Keratinocyte (primary cell): ENCODE measurements at regions not wholly inside any gene's neighbourhood (a gene's known extent, or its start where the extent isn't known, plus 50 kb on each side); places are given as distances from the start of the nearest gene placed in this dataset.
"Not testable (repeated sequence)": the region's sequence is repeated elsewhere in the genome, so short reads cannot be mapped to it uniquely, and the experiment has no call there.

ENCODE experiments used
- DNase-seq: peaks from one replicate; pipeline ENCODE4 v3.0.0-alpha.2; 2011; ENCODE audit warnings: low read depth, missing footprints, low spot score
- FAIRE-seq: peaks from 2 replicates; lab custom pipeline; 2011; peaks lifted over from hg19 to GRCh38; lab: Jason Lieb, UNC
- H2AFZ ChIP-seq: 2 replicates; pipeline ENCODE4 v1.6.0; 2012; ENCODE audit warnings: low read length, control low read depth, inconsistent platforms; ENCODE audit not compliant: control insufficient read depth
- H3K27ac ChIP-seq: 2 replicates; pipeline ENCODE4 v1.5.1; 2011; ENCODE audit warnings: low read length; ENCODE audit not compliant: control insufficient read depth, insufficient read depth
- H3K27me3 ChIP-seq: 3 replicates; pipeline ENCODE4 v1.6.0; 2011; ENCODE audit warnings: low read length; ENCODE audit not compliant: control insufficient read depth, insufficient read depth; ENCODE audit errors: extremely low read depth
- H3K36me3 ChIP-seq, 2 experiments: 2 replicates in 1 of 2; 3 replicates in 1 of 2; pipeline ENCODE4 v1.5.1; 2011; ENCODE audit warnings: low read length in 2 of 2, mild to moderate bottlenecking in 1 of 2; ENCODE audit not compliant: control insufficient read depth in 2 of 2, insufficient read depth in 2 of 2; ENCODE audit errors: extremely low read depth in 1 of 2
- H3K4me1 ChIP-seq: 3 replicates; pipeline ENCODE4 v1.5.1; 2011; ENCODE audit warnings: low read length; ENCODE audit not compliant: control insufficient read depth, insufficient read depth; ENCODE audit errors: extremely low read depth
- H3K4me2 ChIP-seq: 3 replicates; pipeline ENCODE4 v1.6.0; 2011; ENCODE audit warnings: low read depth, low read length; ENCODE audit not compliant: control insufficient read depth, insufficient read depth; ENCODE audit errors: extremely low read depth
- H3K4me3 ChIP-seq, 3 experiments: fragments of 200-600 bp in 1 of 3; sonication (generic) in 1 of 3; 2 replicates in 2 of 3; 3 replicates in 1 of 3; pipeline ENCODE4 v1.5.1; 2011 to 2016; ENCODE audit warnings: low read length in 3 of 3, mild to moderate bottlenecking in 3 of 3, control low read depth in 2 of 3, inconsistent platforms in 1 of 3, low read depth in 1 of 3, mixed read lengths in 1 of 3, mixed run types in 1 of 3, moderate library complexity in 1 of 3; ENCODE audit not compliant: control insufficient read depth in 2 of 3, insufficient read depth in 2 of 3; ENCODE audit errors: extremely low read depth in 1 of 3
- H3K79me2 ChIP-seq: 2 replicates; pipeline ENCODE4 v1.6.0; 2012; ENCODE audit warnings: low read length; ENCODE audit not compliant: control insufficient read depth, insufficient read depth
- H3K9ac ChIP-seq: 3 replicates; pipeline ENCODE4 v1.6.0; 2011; ENCODE audit warnings: low read length; ENCODE audit not compliant: control insufficient read depth, insufficient read depth; ENCODE audit errors: extremely low read depth
- H3K9me1 ChIP-seq: 3 replicates; pipeline ENCODE4 v1.6.0; 2011; ENCODE audit warnings: low read length; ENCODE audit not compliant: control insufficient read depth, insufficient read depth; ENCODE audit errors: extremely low read depth
- H3K9me3 ChIP-seq: 2 replicates; pipeline ENCODE4 v1.5.1; 2012; ENCODE audit warnings: low read depth, low read length; ENCODE audit not compliant: control insufficient read depth
- H4K20me1 ChIP-seq: 3 replicates; pipeline ENCODE4 v1.6.0; 2011; ENCODE audit warnings: low read length; ENCODE audit not compliant: control insufficient read depth, insufficient read depth; ENCODE audit errors: extremely low read depth
- EZH2 ChIP-seq: IDR thresholded peaks from one replicate; pipeline ENCODE4 v1.6.1; 2012; ENCODE audit warnings: inconsistent platforms, mild to moderate bottlenecking, low read length, moderate library complexity
- dilution Hi-C: fragments of 300-500 bp; cut with MboI; formaldehyde crosslinking; loops from one replicate; pipeline ENCODE4 v1.7.0; 2020; ENCODE audit warnings: low sequenced_read_pairs; ENCODE audit not compliant: extremely low pct_ligation_motif_present
- TF ChIP-seq, protein P1 (sequence below), 3 experiments: IDR thresholded peaks in 1 of 3; conservative IDR thresholded peaks in 1 of 3; optimal IDR thresholded peaks in 1 of 3; 2 replicates in 2 of 3; 3 replicates in 1 of 3; pipeline versions ENCODE3 to v1.5.1; 2011; ENCODE audit warnings: low read length in 3 of 3, mild to moderate bottlenecking in 3 of 3, moderate library complexity in 2 of 3, control low read depth in 1 of 3, inconsistent platforms in 1 of 3; ENCODE audit not compliant: insufficient read depth in 2 of 3; ENCODE audit errors: extremely low read depth in 1 of 3

DNA sequence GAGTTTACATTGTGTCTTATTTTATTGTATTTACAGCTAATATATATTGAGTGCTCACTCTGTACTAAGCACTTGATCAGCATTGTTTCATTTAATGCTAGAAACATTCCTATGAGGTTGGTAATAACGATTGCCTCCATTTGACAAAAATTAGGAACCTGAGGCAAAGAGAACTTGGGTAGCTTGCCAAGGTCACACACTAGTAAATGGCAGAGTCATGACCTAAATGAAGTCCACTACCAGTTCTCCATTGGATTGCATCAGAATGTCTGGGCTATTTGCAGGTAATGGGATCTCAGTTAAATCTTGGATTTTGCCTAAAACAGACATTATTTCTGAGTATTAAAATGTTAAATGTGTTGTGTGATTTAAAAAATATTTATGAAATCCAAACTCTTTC is 65.8 kb upstream of the CRIM1 start:
- FAIRE-seq, result no peak
- H3K4me2 ChIP-seq, result no peak overlapping the region
- no peaks in the 10 kb centered on the region for H3K36me3 ChIP-seq
- TF ChIP-seq, protein P1, sequence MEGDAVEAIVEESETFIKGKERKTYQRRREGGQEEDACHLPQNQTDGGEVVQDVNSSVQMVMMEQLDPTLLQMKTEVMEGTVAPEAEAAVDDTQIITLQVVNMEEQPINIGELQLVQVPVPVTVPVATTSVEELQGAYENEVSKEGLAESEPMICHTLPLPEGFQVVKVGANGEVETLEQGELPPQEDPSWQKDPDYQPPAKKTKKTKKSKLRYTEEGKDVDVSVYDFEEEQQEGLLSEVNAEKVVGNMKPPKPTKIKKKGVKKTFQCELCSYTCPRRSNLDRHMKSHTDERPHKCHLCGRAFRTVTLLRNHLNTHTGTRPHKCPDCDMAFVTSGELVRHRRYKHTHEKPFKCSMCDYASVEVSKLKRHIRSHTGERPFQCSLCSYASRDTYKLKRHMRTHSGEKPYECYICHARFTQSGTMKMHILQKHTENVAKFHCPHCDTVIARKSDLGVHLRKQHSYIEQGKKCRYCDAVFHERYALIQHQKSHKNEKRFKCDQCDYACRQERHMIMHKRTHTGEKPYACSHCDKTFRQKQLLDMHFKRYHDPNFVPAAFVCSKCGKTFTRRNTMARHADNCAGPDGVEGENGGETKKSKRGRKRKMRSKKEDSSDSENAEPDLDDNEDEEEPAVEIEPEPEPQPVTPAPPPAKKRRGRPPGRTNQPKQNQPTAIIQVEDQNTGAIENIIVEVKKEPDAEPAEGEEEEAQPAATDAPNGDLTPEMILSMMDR (optimal IDR thresholded peaks at IDR 0.05 in 1 of 3, IDR thresholded peaks at IDR 0.05 in 1 of 3, conservative IDR thresholded peaks at IDR 0.05 in 1 of 3; ENCODE audit: extremely low read depth in 1 of 3, insufficient read depth in 2 of 3, low read length in 3 of 3), result no peak
- TF ChIP-seq EZH2, result no peak
- no peaks in the 10 kb centered on the region for H3K27me3 ChIP-seq
- DNase-seq, result no peak
- H3K9me3 ChIP-seq, result no peaks in the 10 kb centered on the region
- no peaks in the 10 kb centered on the region for H3K4me1 ChIP-seq
- dilution Hi-C loops, result no loop called here
- H3K27ac ChIP-seq, result no peak overlapping the region
- H3K79me2 ChIP-seq, result no peaks in the 10 kb centered on the region
- no peaks in the 10 kb centered on the region for H4K20me1 ChIP-seq
- no peaks in the 10 kb centered on the region for H3K9me1 ChIP-seq
- H2AFZ ChIP-seq, result no peak overlapping the region
- no peak overlapping the region for H3K4me3 ChIP-seq
- no peak overlapping the region for H3K9ac ChIP-seq

DNA sequence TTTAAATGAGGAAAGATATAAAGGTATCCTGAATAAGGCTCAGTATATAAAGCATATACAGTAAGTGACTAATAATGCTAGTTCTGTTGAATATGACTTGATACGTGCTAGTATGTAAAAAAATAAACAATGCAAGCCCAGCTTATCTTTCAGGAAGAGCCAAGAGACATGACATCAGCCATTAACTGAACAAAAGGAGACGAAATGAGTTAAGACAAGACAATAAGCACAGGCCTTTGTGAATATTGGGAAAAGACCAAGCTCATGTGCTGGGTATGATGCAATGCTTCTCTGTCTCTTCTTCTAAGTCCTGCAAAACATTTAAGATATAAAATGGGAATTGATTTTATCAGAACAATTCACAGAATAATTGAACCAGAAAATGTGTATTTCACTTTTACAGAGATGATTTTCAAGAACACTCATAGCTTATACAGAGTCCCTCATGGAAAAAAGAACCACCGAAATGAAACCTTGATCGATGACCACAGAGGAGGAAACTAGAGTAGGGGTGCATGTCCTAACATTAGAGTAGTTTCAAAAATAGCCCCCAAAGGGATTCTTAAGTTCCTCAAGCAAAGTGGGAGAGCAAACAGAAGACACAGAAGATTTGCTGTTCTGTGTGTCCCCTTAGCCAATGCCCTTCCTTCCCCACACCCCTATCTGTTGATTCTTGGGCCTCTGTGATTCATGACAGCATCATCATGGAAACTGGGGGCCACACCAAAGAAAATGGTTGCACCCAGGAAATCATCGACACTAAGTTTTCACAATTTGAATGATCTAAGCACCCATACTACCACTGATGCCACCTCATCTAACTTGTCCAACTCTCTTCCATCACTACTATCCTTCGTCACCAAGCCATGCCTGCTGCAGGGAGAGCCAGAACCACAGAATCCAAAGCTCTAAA is 68.0 kb upstream of the CRIM1 start:
- H3K79me2 ChIP-seq, result no peaks in the 10 kb centered on the region
- FAIRE-seq (no peak), DNase-seq (no peak)
- no peak overlapping the region for H3K9ac ChIP-seq
- no peaks in the 10 kb centered on the region for H4K20me1 ChIP-seq
- H2AFZ ChIP-seq, result no peak overlapping the region
- no peak overlapping the region for H3K4me3 ChIP-seq
- no peak for TF ChIP-seq EZH2
- TF ChIP-seq, protein P1 (optimal IDR thresholded peaks at IDR 0.05 in 1 of 3, IDR thresholded peaks at IDR 0.05 in 1 of 3, conservative IDR thresholded peaks at IDR 0.05 in 1 of 3; ENCODE audit: extremely low read depth in 1 of 3, insufficient read depth in 2 of 3, low read length in 3 of 3), result no peak
- no peaks in the 10 kb centered on the region for H3K4me1 ChIP-seq
- dilution Hi-C loops, result no loop called here
- no peaks in the 10 kb centered on the region for H3K27me3 ChIP-seq
- H3K27ac ChIP-seq, result no peak overlapping the region
- H3K9me3 ChIP-seq, result no peaks in the 10 kb centered on the region
- no peaks in the 10 kb centered on the region for H3K36me3 ChIP-seq
- H3K9me1 ChIP-seq, result no peaks in the 10 kb centered on the region
- no peak overlapping the region for H3K4me2 ChIP-seq

DNA sequence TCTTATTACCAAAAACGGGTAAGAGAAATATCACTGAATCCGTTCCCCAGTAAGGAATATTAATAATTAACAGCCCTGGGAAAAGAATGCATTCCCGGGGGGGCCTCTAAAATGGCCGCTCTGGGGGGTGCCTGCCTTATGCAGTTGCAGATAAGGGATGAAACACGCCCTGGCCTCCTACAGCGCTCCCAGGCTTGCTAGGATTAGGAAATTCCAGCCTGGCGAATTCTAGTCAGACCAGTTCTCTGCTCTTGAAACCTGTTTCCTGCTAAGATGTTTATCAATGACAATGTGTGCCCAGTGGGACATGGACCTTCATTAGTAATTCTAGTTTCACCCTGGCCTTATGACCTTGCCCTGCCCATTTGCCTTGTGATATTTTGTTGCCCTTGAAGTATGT is 76.1 kb upstream of the CRIM1 start:
- H2AFZ ChIP-seq, H3K9me1 ChIP-seq, H3K4me2 ChIP-seq, FAIRE-seq, H3K9ac ChIP-seq, H3K36me3 ChIP-seq, H3K27me3 ChIP-seq, H4K20me1 ChIP-seq, H3K4me3 ChIP-seq, H3K79me2 ChIP-seq, DNase-seq, H3K27ac ChIP-seq, dilution Hi-C loops, H3K9me3 ChIP-seq: not testable (repeated sequence)
- H3K4me1 ChIP-seq, result peaks cover 10% of the 10 kb centered on the region
